Parathyroid adenoma (tissue), 2 donors: ENCODE measurements at regions not wholly inside any gene's neighbourhood (a gene's known extent, or its start where the extent isn't known, plus 50 kb on each side); places are given as distances from the start of the nearest gene placed in this dataset.

ENCODE experiments used
- H2AFZ ChIP-seq: fragments of 300-600 bp; sonication (generic); one replicate; pipeline ENCODE4 v1.7.0; 2017; ENCODE audit warnings: antibody characterized with exemption, mild to moderate bottlenecking
- H3K27ac ChIP-seq: fragments of 300-600 bp; sonication (generic); one replicate; pipeline ENCODE4 v1.7.0; 2017
- H3K27me3 ChIP-seq: fragments of 300-600 bp; sonication (generic); one replicate; pipeline ENCODE4 v1.7.0; 2017; ENCODE audit warnings: low read length; ENCODE audit not compliant: control insufficient read depth, insufficient read depth
- H3K36me3 ChIP-seq: fragments of 300-600 bp; sonication (generic); one replicate; pipeline ENCODE4 v1.7.0; 2017; ENCODE audit warnings: low read length; ENCODE audit not compliant: control insufficient read depth, insufficient read depth
- H3K4me1 ChIP-seq: fragments of 300-600 bp; sonication (generic); one replicate; pipeline ENCODE4 v1.7.0; 2017; ENCODE audit warnings: control low read depth
- H3K4me2 ChIP-seq: fragments of 300-600 bp; sonication (generic); one replicate; pipeline ENCODE4 v1.7.0; 2017; ENCODE audit warnings: low read length
- H3K4me3 ChIP-seq: fragments of 300-600 bp; sonication (generic); one replicate; pipeline ENCODE4 v1.7.0; 2017; ENCODE audit warnings: low read depth, low read length
- H3K79me2 ChIP-seq: fragments of 300-600 bp; sonication (generic); one replicate; pipeline ENCODE4 v1.7.0; 2017; ENCODE audit warnings: control low read depth
- H3K9ac ChIP-seq: fragments of 300-600 bp; sonication (generic); one replicate; pipeline ENCODE4 v1.7.0; 2017; ENCODE audit warnings: mild to moderate bottlenecking
- H3K9me3 ChIP-seq: fragments of 300-600 bp; sonication (generic); one replicate; pipeline ENCODE4 v1.7.0; 2017; ENCODE audit warnings: low read length; ENCODE audit not compliant: control insufficient read depth
- CTCF ChIP-seq: fragments of 300-600 bp; sonication (generic); IDR thresholded peaks from one replicate; pipeline ENCODE4 v1.7.0; 2017; ENCODE audit warnings: antibody characterized with exemption, mild to moderate bottlenecking
- donor health status: primary hyperparathyroidism.

- H3K4me3 ChIP-seq: no peak overlapping the region
- H3K27me3 ChIP-seq: no peaks in the 10 kb centered on the region
- no peak overlapping the region for H2AFZ ChIP-seq
- no peak overlapping the region for H3K27ac ChIP-seq
- peaks cover 3% of the 10 kb centered on the region for H3K4me1 ChIP-seq
- no peak overlapping the region for H3K9ac ChIP-seq
- H3K4me2 ChIP-seq: no peak overlapping the region
- no peaks in the 10 kb centered on the region for H3K79me2 ChIP-seq
- TF ChIP-seq CTCF: no peak
- H3K36me3 ChIP-seq: no peaks in the 10 kb centered on the region
- no peaks in the 10 kb centered on the region for H3K9me3 ChIP-seq
Observed at GRCh38 chr11:10395166-10395897, 59.7 kb upstream of the AMPD3 start.

- Histone ChIP-seq H3K79me2 (no peaks in the 10 kb centered on the region), H2AFZ (no peak overlapping the region), H3K9me3 (no peaks in the 10 kb centered on the region), H3K4me3 (no peak overlapping the region), H3K27me3 (no peaks in the 10 kb centered on the region), H3K9ac (no peak overlapping the region), H3K27ac (no peak overlapping the region), H3K4me1 (no peaks in the 10 kb centered on the region), H3K4me2 (no peak overlapping the region), H3K36me3 (no peaks in the 10 kb centered on the region)
- no peak for TF ChIP-seq CTCF
Observed at GRCh38 chr11:10396771-10397170, 58.3 kb upstream of the AMPD3 start.

GRCh38 chr11:10397226-10397987 lies 57.7 kb upstream of the AMPD3 start:
- no peak overlapping the region for H3K4me3 ChIP-seq
- no peaks in the 10 kb centered on the region for H3K27me3 ChIP-seq
- H3K27ac ChIP-seq: no peak overlapping the region
- no peaks in the 10 kb centered on the region for H3K9me3 ChIP-seq
- no peaks in the 10 kb centered on the region for H3K36me3 ChIP-seq
- no peak overlapping the region for H3K9ac ChIP-seq
- no peaks in the 10 kb centered on the region for H3K79me2 ChIP-seq
- no peak overlapping the region for H2AFZ ChIP-seq
- TF ChIP-seq CTCF: no peak
- H3K4me2 ChIP-seq: no peak overlapping the region
- no peaks in the 10 kb centered on the region for H3K4me1 ChIP-seq

- Histone ChIP-seq H3K27me3 (no peaks in the 10 kb centered on the region), H3K36me3 (no peaks in the 10 kb centered on the region), H3K9ac (no peak overlapping the region), H3K9me3 (no peaks in the 10 kb centered on the region), H3K27ac (no peak overlapping the region), H3K4me3 (no peak overlapping the region), H3K4me2 (no peak overlapping the region), H2AFZ (no peak overlapping the region), H3K79me2 (no peaks in the 10 kb centered on the region), H3K4me1 (no peaks in the 10 kb centered on the region)
- TF ChIP-seq CTCF: no peak
Observed at GRCh38 chr11:10398525-10398924, 56.5 kb upstream of the AMPD3 start.
